A549 (cell line): ENCODE measurements at regions not wholly inside any gene's neighbourhood (a gene's known extent, or its start where the extent isn't known, plus 50 kb on each side); places are given as distances from the start of the nearest gene placed in this dataset.

Experiments used
- ATAC-seq, 2 experiments: fragments of 200-7000 bp in 1 of 2; fragments of >200 bp in 1 of 2; cut with Nextera tagmentation in 1 of 2; cut with Tn5 transposase in 1 of 2; 3 replicates each; pipeline versions ENCODE4 v1.8.0 to v1.9.1; 2018 to 2020; ENCODE audit warnings: mild to moderate bottlenecking in 1 of 2, moderate library complexity in 1 of 2
- CTCF ChIA-PET: fragments of 300-600 bp; sonication (Branson Sonifier 250); formaldehyde crosslinking; extraction: SDS; loops from one replicate; lab custom pipeline; 2021; ENCODE audit warnings: antibody characterized with exemption, inconsistent platforms; lab: Yijun Ruan, JAX
- POLR2A ChIA-PET: fragments of 350-600 bp; formaldehyde crosslinking; extraction: SDS; loops from one replicate; lab custom pipeline; 2021; ENCODE audit warnings: antibody characterized with exemption, inconsistent platforms; lab: Yijun Ruan, JAX
- DNase-seq, 2 experiments: peaks; one replicate each; pipeline versions ENCODE4 v3.0.0 to v3.0.0-alpha.2; 2011 to 2016; ENCODE audit warnings: low read depth in 1 of 2, low spot score in 1 of 2
- FAIRE-seq: peaks from 2 replicates; lab custom pipeline; 2011; peaks lifted over from hg19 to GRCh38; lab: Jason Lieb, UNC
- H3K27ac ChIP-seq, 2 experiments: fragments of >200 bp; sonication (Bioruptor Twin); formaldehyde crosslinking; 3 replicates each; pipeline ENCODE4 v1.5.1; 2016 to 2017
- H3K4me1 ChIP-seq: fragments of >200 bp; sonication (Bioruptor Twin); formaldehyde crosslinking; 3 replicates; pipeline ENCODE4 v1.6.1; 2016
- H3K4me2 ChIP-seq: fragments of >200 bp; sonication (Bioruptor Twin); formaldehyde crosslinking; 3 replicates; pipeline ENCODE4 v1.6.1; 2016
- H3K4me3 ChIP-seq: fragments of >200 bp; sonication (Bioruptor Twin); formaldehyde crosslinking; 3 replicates; pipeline ENCODE4 v1.5.1; 2016
- H3K9me3 ChIP-seq: fragments of >200 bp; sonication (Bioruptor Twin); formaldehyde crosslinking; 3 replicates; pipeline ENCODE4 v1.6.1; 2016
- BHLHE40 ChIP-seq: IDR thresholded peaks from 2 replicates; pipeline ENCODE4 v1.6.1; 2012; ENCODE audit warnings: low read depth, low read length, inconsistent platforms
- CBX2 ChIP-seq: fragments of 200-600 bp; sonication (generic); IDR thresholded peaks from 2 replicates; pipeline ENCODE4 v1.6.1; 2016; ENCODE audit warnings: low read depth, mild to moderate bottlenecking, borderline replicate concordance
- CBX8 ChIP-seq: fragments of 200-600 bp; sonication (generic); IDR thresholded peaks from 2 replicates; pipeline ENCODE4 v1.6.1; 2016
- CHD4 ChIP-seq: fragments of 200-600 bp; sonication (generic); IDR thresholded peaks from 2 replicates; pipeline ENCODE4 v1.6.1; 2016; ENCODE audit warnings: antibody characterized with exemption, mild to moderate bottlenecking, borderline replicate concordance
- E2F6 ChIP-seq: IDR thresholded peaks from 2 replicates; pipeline ENCODE4 v1.6.1; 2012; ENCODE audit warnings: low read depth, borderline replicate concordance
- EHF ChIP-seq: fragments of 250-450 bp; sonication (Bioruptor Pico); IDR thresholded peaks from 2 replicates; pipeline ENCODE4 v1.5.0; 2020; ENCODE audit warnings: mild to moderate bottlenecking
- EP300 ChIP-seq, 2 experiments: fragments of >200 bp; sonication (Bioruptor Twin); formaldehyde crosslinking; IDR thresholded peaks; 2 replicates in 1 of 2; 3 replicates in 1 of 2; pipeline ENCODE4 v1.6.1; 2016 to 2017
- ESRRA ChIP-seq: fragments of 150-350 bp; IDR thresholded peaks from 2 replicates; pipeline ENCODE4 v1.6.1; 2014; ENCODE audit warnings: mild to moderate bottlenecking, low read length, borderline replicate concordance
- HMGXB4 ChIP-seq: fragments of 250-450 bp; sonication (Bioruptor Pico); IDR thresholded peaks from 2 replicates; pipeline ENCODE4 v1.5.0; 2021; ENCODE audit warnings: mild to moderate bottlenecking, moderate library complexity, borderline replicate concordance
- JUN ChIP-seq, 2 experiments: fragments of >200 bp; sonication (Bioruptor Twin); formaldehyde crosslinking; IDR thresholded peaks; 2 replicates in 1 of 2; 3 replicates in 1 of 2; pipeline ENCODE4 v1.6.1; 2016 to 2017
- MAFK ChIP-seq: fragments of 450-650 bp; IDR thresholded peaks from 2 replicates; pipeline ENCODE4 v1.6.1; 2014; ENCODE audit not compliant: partially characterized antibody
- NPAS2 ChIP-seq: fragments of 250-450 bp; sonication (Bioruptor Pico); IDR thresholded peaks from 2 replicates; pipeline ENCODE4 v1.8.0; 2022; ENCODE audit warnings: mild to moderate bottlenecking, moderate library complexity, borderline replicate concordance
- RAD21 ChIP-seq, 2 experiments: fragments of >200 bp in 1 of 2; sonication (Bioruptor Twin) in 1 of 2; formaldehyde crosslinking in 1 of 2; IDR thresholded peaks in 1 of 2; conservative IDR thresholded peaks in 1 of 2; 2 replicates in 1 of 2; 3 replicates in 1 of 2; pipeline ENCODE4 v1.6.1; 2012 to 2018; ENCODE audit warnings: inconsistent platforms in 1 of 2
- RARB ChIP-seq: fragments of 250-450 bp; sonication (Bioruptor Pico); IDR thresholded peaks from 2 replicates; pipeline ENCODE4 v1.8.0; 2021; ENCODE audit warnings: mild to moderate bottlenecking, moderate library complexity
- SMC3 ChIP-seq: fragments of >200 bp; sonication (Bioruptor Twin); formaldehyde crosslinking; IDR thresholded peaks from 3 replicates; pipeline ENCODE4 v1.6.1; 2018; ENCODE audit warnings: inconsistent platforms
- TP53 ChIP-seq: fragments of 250-450 bp; sonication (Bioruptor Pico); IDR thresholded peaks from 2 replicates; pipeline ENCODE4 v1.5.0; 2021; ENCODE audit warnings: mild to moderate bottlenecking, moderate library complexity
- ZNF302 ChIP-seq: fragments of 250-450 bp; sonication (Bioruptor Pico); IDR thresholded peaks from 2 replicates; pipeline ENCODE4 v1.9.0; 2021; ENCODE audit warnings: inconsistent platforms, mild to moderate bottlenecking, moderate library complexity
- ZSCAN20 ChIP-seq: fragments of 250-450 bp; sonication (Bioruptor Pico); IDR thresholded peaks from 2 replicates; pipeline ENCODE4 v1.8.0; 2022; ENCODE audit warnings: mild to moderate bottlenecking, moderate library complexity
- WGBS: methylation state at CpG from one replicate; pipeline ENCODE4 v1.1.6; 2017; ENCODE audit errors: missing lambda C conversion rate; 5-methylcytosine and 5-hydroxymethylcytosine counted together
- TF ChIP-seq, protein P1 (sequence below): IDR thresholded peaks from 2 replicates; pipeline ENCODE4 v1.6.1; 2012
- TF ChIP-seq, protein P2 (sequence below): fragments of >200 bp; sonication (Bioruptor Twin); formaldehyde crosslinking; IDR thresholded peaks from 3 replicates; pipeline ENCODE4 v1.6.1; 2016

GRCh38 chr20:50342638-50343102 is 152.0 kb downstream of the CEBPB start:
- no peak for ATAC-seq
- Histone ChIP-seq H3K4me1 (peaks cover 38% of the 10 kb centered on the region), H3K4me3 (no peak overlapping the region), H3K27ac (peak overlapping the region in 1 of 2 experiments; percentile 66; a peak in 2 of 6 replicates), H3K9me3 (no peaks in the 10 kb centered on the region), H3K4me2 (no peak overlapping the region)
- ChIA-PET CTCF (no interaction called here), POLR2A (no interaction called here)
- DNase-seq = no peak
- no peak for TF ChIP-seq HMGXB4 (CRISPR knock-in tag)
- TF ChIP-seq CBX8 = no peak
- TF ChIP-seq, protein P1, sequence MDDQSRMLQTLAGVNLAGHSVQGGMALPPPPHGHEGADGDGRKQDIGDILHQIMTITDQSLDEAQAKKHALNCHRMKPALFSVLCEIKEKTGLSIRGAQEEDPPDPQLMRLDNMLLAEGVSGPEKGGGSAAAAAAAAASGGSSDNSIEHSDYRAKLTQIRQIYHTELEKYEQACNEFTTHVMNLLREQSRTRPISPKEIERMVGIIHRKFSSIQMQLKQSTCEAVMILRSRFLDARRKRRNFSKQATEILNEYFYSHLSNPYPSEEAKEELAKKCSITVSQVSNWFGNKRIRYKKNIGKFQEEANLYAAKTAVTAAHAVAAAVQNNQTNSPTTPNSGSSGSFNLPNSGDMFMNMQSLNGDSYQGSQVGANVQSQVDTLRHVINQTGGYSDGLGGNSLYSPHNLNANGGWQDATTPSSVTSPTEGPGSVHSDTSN = no peak
- TF ChIP-seq ZSCAN20 (CRISPR knock-in tag) = no peak
- TF ChIP-seq CBX2 = no peak
- no peak for TF ChIP-seq E2F6
- TF ChIP-seq ZNF302 = no peak
- no peak for FAIRE-seq
- WGBS = 91% methylated on average over 5 of the region's 5 CpGs

GRCh38 chr20:50343125-50343489 is 152.5 kb downstream of the CEBPB start:
- Histone ChIP-seq H3K4me1 (peaks cover 38% of the 10 kb centered on the region), H3K4me3 (no peak overlapping the region), H3K4me2 (no peak overlapping the region), H3K27ac (peak overlapping the region in 1 of 2 experiments; percentile 66; a peak in 2 of 6 replicates), H3K9me3 (no peaks in the 10 kb centered on the region)
- 76% methylated on average over 10 of the region's 10 CpGs for WGBS
- ChIA-PET POLR2A (no interaction called here), CTCF (no interaction called here)
- no peak for TF ChIP-seq CHD4
- TF ChIP-seq HMGXB4 (CRISPR knock-in tag) = no peak
- TF ChIP-seq, protein P2, sequence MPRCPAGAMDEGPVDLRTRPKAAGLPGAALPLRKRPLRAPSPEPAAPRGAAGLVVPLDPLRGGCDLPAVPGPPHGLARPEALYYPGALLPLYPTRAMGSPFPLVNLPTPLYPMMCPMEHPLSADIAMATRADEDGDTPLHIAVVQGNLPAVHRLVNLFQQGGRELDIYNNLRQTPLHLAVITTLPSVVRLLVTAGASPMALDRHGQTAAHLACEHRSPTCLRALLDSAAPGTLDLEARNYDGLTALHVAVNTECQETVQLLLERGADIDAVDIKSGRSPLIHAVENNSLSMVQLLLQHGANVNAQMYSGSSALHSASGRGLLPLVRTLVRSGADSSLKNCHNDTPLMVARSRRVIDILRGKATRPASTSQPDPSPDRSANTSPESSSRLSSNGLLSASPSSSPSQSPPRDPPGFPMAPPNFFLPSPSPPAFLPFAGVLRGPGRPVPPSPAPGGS = no peak
- no peak for TF ChIP-seq JUN (IDR thresholded peaks at IDR 0.05)
- no peak for TF ChIP-seq ESRRA
- no peak for TF ChIP-seq MAFK
- no peak for TF ChIP-seq EP300 (IDR thresholded peaks at IDR 0.05)
- TF ChIP-seq RAD21 (conservative IDR thresholded peaks at IDR 0.05 in 1 of 2, IDR thresholded peaks at IDR 0.05 in 1 of 2) = no peak
- no peak for TF ChIP-seq EHF
- no peak for TF ChIP-seq SMC3
- no peak for TF ChIP-seq BHLHE40
- TF ChIP-seq, protein P1 = no peak
- TF ChIP-seq NPAS2 (CRISPR knock-in tag) = no peak
- no peak for TF ChIP-seq RARB (CRISPR knock-in tag)
- TF ChIP-seq TP53 = no peak
- FAIRE-seq = no peak
- ATAC-seq = no peak
- DNase-seq = no peak
